Right hindlimb (tissue), 1 donor: ENCODE measurements at regions not wholly inside any gene's neighbourhood (a gene's known extent, or its start where the extent isn't known, plus 50 kb on each side); places are given as distances from the start of the nearest gene placed in this dataset.

Experiments used
- DNase-seq: peaks from one replicate; pipeline ENCODE4 v3.0.0-alpha.2; 2018

- no peak for DNase-seq
Measured at GRCh38 chr2:139940686-139941085, 1160.5 kb upstream of the NXPH2 start.

- no peak for DNase-seq
Measured at GRCh38 chr2:139925903-139926302, 1145.7 kb upstream of the NXPH2 start.

- DNase-seq = no peak
Measured at GRCh38 chr2:139924070-139924469, 1143.9 kb upstream of the NXPH2 start.

DNA sequence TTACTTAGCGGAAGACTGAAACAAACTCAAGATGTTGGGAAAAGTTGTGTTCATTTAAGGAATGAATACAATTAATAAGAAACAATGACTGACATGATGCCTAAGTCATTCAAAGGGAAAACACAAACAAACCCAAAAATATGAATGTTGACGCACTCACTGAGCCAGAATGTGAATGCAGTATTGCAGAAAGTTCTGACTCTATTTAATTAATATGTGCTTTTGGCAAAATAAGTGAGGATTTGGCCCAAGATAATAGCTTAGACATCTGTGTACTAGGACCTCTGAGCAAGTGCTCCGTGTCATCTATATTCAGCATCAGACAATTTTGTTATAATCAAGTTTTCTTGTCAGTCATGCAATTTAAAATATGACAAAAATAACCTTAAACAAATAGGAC is 1138.8 kb upstream of the NXPH2 start:
- no peak for DNase-seq

DNA sequence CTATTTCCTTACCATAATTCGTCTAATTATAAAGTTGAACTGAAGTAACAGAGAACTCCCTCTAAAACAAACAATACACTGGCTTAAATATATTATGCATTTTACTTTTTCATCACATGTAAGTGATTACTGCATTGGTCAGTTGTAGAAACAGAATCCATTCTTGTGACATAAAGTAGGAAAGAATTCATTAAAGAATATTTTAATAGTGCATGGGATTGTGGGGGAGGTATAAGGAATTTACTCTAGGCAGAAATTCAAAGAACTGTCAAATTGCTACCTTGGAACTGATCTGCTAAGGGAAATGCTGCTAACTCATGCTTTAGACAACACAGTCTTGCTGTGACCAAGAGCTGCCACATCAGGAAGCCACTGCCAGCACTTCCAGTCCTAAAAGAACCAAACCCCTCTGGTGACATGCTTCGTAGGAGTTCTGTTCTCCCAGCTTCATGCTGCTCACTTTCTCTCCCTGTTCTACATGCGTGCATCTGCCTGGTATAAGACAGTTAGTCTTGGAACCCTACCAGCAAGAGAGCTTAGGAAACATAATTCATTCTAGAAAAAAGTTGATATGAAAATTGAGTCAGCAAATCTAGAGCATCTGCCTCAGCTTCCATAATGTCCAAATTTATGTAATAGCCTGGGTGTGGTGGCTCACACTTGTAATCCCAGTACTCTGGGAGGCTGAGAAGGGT is 1137.6 kb upstream of the NXPH2 start:
- no peak for DNase-seq

DNA sequence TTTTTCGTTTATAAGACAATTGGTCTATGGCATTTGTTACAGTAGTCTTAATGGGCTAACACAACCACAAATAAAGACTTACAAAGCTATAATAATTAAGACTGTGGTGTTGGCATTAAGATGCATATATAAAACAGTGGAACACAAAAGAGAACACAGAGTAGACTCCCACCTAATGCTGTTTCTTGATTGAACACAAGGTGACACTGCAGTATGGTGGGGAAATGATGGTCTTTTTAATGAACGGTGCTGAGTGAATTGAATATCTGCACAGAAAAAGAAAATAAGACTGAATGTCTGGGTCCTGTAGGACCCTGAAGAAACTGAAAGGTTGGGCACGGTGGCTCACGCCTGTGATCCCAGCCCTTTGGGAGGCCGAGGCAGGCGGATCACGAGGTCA is 1136.6 kb upstream of the NXPH2 start:
- no peak for DNase-seq

DNA sequence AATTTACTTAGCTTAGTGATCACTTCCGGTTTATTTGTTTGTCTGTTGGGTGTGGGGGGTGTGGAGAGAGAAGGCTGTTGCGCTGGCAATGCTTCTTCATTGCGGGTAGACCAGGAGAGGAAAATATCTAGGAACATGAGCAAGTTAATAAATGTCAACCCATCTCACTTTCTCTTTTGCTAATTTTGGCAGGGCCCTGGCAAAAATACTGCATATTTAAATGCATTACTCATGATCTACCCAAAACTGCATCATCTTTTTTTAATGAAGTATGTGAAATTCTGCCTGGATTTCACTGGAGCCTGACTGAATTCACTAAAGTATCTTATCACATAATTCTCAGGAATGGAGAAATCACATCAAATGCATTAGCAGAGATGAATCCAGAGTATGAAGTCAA is 1131.0 kb upstream of the NXPH2 start:
- no peak for DNase-seq

GRCh38 chr2:139909136-139909535 is 1128.9 kb upstream of the NXPH2 start:
- no peak for DNase-seq

DNA sequence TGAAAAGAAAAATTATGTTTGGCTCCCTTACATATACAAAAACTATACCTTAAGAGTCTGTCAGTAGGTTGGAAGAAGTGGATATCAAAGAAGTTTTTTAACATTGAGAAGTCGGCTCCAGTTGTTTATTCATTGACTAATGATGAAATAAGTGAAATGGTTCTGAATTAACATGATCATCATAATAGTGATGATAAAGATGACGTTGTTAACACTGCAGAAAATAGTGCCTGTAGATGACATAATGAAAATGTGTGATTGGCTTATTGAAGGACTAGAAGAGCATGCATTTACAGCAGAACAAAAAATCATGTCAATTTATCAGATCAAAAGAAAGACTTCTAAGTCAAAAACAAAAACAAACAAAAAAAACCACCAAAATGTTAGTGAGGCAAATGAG is 1125.4 kb upstream of the NXPH2 start:
- DNase-seq = no peak

DNA sequence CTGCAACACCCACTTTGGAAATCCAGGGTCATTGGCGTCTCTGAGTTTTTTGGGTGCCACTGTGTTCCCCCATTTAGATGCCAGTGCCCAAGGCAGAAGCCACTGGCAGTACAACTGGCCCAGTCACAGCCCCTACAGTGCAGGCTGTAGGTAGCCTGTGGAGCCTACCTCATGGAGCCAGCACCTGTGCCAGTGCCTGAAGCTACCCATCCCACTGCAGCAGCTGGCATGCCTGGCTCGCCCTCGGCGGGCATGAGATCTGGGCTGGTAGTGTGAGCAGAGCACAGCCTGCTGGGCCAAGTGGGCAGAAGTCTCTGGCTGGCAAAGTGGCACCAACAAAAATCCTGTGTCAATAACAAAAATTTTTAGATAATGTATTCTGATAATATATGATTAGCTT is 1111.4 kb upstream of the NXPH2 start:
- DNase-seq = no peak

GRCh38 chr2:139885921-139886498 is 1105.8 kb upstream of the NXPH2 start:
- no peak for DNase-seq

DNA sequence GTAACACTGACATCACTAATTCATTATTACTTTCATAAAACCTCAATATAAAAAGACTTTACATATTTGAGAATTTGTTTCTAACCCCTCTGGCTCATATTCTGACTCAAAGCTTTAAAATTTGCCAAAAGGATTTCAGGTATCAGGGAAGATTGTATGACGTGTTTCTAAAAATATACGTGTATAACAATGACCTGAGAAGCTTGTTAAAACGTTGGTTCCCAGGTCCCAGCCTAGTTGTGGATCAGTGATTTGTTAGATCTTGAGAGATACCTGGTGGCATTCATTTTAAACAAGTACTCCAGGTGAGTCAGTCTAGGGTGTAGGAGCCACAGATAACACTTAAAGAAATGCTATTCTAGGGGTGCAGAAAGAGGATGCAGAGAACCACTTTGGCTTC is 1096.8 kb upstream of the NXPH2 start:
- no peak for DNase-seq

GRCh38 chr2:139876321-139876720 is 1096.1 kb upstream of the NXPH2 start:
- DNase-seq = no peak

- DNase-seq = no peak
Measured at GRCh38 chr2:139872503-139872902, 1092.3 kb upstream of the NXPH2 start.

- no peak for DNase-seq
Measured at GRCh38 chr2:139872032-139872431, 1091.8 kb upstream of the NXPH2 start.

DNA sequence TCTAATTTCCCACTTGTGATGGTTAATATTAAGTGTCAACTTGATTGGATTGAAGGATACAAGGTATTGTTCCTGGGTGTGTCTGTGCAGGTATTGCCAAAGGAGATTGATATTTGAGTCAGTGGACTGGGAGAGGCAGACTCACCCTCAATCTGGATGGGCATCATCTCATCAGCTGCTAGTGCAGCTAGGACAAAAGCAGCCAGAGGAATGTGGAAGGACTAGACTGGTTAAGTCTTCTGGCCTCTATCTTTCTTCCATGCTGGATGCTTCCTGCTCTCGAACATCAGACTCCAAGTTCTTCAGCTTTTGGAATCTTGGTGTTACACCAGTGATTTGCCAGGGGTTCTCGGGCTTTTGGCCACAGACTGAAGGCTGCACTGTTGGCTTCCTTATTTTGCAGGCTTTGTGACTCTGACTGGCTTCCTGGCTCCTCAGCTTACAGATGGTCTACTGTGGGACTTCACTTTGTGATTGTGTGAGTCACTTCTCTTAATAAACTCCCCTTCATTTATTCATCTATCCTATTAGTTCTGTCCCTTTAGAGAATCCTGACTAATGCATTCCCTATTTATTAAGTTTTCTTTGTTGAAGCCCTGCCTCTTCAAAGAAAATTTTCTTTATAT is 1087.5 kb upstream of the NXPH2 start:
- no peak for DNase-seq

GRCh38 chr2:139864821-139865302 is 1084.7 kb upstream of the NXPH2 start:
- no peak for DNase-seq

- no peak for DNase-seq
Measured at GRCh38 chr2:139854769-139855483, 1074.7 kb upstream of the NXPH2 start.

DNA sequence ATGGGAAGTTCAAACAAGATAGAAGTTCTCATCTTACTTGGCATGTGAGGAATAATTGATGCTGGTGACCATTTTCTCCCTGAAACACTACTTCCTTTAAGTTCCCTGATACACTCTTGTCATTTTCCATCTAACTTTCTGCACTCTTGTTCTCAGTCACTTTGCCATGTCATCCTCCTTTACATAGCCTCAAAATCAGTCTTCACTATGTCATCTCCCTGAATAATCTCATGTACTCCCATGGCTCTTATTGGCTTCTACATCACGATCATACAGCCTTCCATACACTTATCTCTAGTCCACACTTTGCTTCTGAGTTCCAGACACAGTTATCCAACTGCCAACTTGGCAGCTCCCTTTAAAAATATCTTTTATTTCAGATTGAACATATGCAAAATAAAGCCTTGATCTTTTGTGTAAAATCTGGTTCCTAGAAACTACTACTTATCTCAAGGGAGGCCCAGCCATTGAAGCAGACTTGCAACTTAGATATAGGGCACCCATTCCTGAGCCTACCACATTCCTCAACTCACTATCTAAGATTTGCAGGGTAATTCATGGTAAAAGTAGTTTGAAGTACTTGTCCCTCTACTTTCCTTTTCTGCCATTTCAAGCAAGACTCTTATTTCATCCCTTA is 1070.2 kb upstream of the NXPH2 start:
- DNase-seq = no peak

- DNase-seq = no peak
Measured at GRCh38 chr2:139836769-139837168, 1056.6 kb upstream of the NXPH2 start.

GRCh38 chr2:139835101-139835500 is 1054.9 kb upstream of the NXPH2 start:
- no peak for DNase-seq

DNA sequence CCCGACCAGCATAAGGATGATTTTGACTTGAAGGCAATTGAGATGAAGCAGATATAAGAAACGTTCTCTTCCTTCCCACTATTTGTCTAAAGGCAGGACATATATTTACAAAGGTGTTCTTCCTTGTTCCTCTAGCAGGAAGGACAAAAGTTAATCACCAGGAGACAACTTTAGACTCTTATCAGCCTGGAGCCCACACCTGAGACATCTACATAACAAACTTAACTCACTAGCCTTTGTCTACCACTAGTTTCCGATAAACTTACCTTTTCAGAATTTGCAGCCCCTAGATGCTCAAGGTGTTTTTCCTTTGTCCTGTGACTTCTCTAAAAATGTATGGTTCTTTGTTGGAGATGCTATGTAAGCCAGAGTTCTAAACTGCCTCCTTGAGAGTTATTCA is 1047.8 kb upstream of the NXPH2 start:
- no peak for DNase-seq

- no peak for DNase-seq
Measured at GRCh38 chr2:139825726-139826125, 1045.5 kb upstream of the NXPH2 start.
